Fibroblast of gingiva (primary cell): ENCODE measurements at regions not wholly inside any gene's neighbourhood (a gene's known extent, or its start where the extent isn't known, plus 50 kb on each side); places are given as distances from the start of the nearest gene placed in this dataset.
"Not testable (repeated sequence)": the region's sequence is repeated elsewhere in the genome, so short reads cannot be mapped to it uniquely, and the experiment has no call there.

Experiments used
- DNase-seq: peaks from one replicate; pipeline ENCODE4 v3.0.0-alpha.2; 2011; ENCODE audit warnings: low read depth

DNA sequence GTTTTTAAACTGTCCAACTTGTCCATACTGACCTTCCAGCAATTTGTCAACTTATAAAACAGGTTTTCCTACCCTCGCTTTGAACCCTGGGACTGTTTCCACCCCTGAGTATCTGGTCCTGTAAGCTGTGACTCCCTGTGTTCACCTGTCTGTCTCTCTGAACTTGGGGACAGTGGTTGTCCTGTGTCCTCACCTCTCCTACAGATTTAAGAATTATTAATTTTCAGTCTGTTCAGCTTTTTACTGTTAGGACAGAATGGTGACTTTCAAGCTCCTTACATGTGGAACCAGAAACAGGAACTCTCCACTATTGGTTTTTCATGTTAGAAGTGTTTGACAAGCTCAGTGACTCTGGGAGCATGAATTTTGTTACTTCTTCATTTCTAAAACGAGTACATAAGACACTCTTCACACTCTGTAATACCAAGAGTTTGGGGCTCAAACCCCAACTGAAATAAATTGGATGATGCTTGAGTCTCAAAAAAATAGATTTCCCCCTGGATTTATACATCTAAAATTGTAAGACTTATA, 713.9 kb downstream of the COL12A1 start:
- DNase-seq = no peak

DNA sequence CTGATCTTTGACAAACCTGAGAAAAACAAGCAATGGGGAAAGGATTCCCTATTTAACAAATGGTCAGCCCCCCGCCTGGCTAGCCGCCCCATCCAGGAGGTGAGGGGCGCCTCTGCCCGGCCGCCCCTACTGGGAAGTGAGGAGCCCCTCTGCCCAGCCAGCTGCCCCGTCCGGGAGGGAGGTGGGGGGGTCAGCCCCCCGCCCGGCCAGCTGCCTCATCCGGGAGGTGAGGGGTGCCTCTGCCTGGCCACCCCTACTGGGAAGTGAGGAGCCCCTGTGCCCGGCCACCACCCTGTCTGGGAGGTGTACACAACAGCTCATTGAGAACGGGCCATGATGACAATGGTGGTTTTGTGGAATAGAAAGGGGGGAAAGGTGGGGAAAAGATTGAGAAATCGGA, 717.1 kb downstream of the COL12A1 start:
- not testable (repeated sequence) for DNase-seq

DNA sequence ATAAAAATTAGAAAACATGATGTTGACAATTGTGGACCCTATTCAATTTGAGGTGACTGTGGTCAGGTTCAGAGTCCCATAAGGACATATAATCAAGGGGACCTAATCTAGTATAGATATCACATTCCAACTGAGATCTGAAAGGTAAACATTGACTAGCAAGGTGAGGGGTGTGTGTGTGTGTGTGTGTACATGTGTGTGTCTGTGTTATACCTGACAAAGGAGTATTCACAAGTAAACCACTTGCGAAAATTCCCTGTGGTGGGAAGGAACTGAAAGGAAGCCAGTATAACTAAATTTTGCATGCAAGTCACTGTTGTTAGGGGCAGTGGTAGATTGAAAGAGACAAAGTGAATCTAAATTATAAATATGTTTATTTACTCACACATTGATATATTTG, 723.7 kb downstream of the COL12A1 start:
- DNase-seq = no peak

- DNase-seq = no peak
These were observed 725.3 kb downstream of the COL12A1 start for GRCh38 chr6:74480561-74480960.

GRCh38 chr6:74479960-74480359, 725.9 kb downstream of the COL12A1 start:
- no peak for DNase-seq

DNA sequence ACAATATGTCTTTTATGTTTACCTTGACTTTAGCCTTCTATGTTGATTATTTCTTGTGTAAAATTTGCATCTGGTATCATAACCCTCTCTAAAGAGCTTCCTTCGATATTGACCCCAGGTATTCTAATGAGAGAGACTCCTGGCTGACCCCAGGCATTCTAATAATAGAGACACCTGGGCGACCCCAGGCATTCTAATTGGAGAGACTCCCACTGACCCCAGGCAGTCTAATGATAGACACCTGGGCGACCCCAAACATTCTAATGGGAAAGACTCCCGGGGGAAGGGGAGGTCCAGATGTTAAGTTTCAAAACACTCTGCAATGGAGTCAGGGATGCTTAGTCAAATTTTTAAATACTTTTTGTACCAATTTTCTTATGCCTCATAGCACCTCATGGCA, 726.4 kb downstream of the COL12A1 start:
- DNase-seq = no peak

DNA sequence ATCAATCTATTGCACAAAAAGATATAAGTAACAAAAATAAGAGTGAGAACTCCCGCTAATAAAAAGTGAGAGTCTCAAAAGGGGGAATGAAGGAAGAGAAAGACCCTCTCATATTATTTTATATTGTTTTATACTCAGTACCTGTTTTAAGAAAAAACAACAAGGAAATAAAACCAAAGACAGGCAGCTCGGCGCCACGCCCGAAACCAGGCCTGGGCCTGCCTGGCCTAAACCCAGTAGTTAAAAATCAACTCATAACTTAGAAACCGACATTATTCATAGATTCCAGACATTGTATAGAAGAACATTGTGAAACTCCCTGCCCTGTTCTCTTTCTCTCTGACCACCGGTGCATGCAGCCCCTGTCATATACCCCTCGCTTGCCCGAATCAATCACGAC, 731.8 kb downstream of the COL12A1 start:
- DNase-seq = not testable (repeated sequence)

GRCh38 chr6:74468552-74468951, 737.3 kb downstream of the COL12A1 start:
- DNase-seq = not testable (repeated sequence)

GRCh38 chr6:74467533-74468215, 738.2 kb downstream of the COL12A1 start:
- peak; percentile 8 for DNase-seq

DNA sequence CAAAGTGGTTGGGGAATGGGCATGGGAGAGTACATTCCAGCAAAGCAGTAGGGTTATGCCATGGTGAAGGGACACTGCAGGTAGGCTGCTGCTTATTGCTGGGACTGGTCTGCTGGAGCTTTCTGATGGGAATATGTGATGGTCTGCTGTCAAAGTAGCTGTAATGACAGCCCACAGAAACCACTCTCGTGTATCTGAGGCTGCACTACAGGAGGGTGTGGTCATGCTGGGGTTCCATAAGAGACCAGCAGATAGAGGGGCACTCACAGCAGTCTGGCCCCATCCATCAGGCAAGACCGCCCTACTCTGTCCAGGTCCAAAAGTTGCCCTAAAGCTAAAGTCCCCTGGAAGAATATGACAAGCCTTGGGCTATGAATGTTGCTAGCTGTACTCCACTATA, 739.3 kb downstream of the COL12A1 start:
- DNase-seq = no peak

DNA sequence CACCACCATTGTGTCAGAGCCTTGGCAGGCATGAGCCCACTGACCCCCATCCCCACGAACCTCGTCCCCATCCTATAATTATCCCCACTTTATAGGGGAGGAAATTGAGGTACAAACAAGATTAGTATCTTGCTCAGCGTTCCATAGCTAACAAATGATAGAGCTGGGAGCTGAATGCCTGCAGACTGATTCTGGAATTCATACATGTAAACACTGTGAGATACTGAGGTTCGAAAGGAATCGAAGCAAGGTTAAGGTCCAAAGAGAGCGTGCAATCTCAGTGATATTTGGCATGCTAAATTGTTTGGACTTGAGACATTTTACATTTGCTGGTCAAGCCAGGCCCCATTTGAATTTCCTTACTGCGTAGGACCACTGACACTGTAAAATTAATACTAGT, 746.6 kb downstream of the COL12A1 start:
- DNase-seq = no peak

DNA sequence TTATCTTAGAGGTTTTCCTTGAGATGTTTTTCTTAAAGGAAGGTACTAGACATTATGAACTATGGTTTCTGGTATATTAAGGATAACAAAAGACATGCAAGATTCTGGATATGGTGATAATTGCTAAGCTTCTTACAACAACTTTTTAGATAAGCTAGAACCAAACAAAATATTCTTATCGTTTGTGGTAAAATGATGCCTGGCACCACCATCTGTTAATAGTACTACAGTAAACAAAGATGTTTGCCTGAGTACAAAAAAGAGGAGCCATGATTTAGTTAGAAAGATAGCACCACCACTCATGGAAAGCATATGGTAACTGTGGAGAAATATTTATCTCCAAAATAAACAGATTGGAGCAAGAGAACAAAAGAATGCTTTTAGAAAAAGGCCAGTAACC, 747.3 kb downstream of the COL12A1 start:
- DNase-seq = no peak

DNA sequence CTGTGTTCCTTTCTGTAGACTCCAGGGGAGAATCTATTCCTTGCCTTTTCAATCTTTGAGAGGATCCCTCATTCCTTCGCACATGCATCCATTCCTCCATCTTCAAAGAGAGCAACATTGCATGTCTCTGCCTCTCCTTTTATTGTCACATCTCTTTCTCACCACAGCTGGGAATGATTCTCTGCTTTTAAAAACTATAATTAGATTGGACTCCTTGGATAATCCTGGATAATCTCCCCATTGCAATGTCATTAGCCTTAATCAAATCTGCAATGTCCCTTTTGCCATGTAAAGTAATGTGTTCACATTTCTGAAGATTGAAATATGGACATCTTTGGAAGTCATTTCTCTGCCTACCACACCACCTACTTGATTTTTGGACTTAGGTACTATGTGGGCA, 750.1 kb downstream of the COL12A1 start:
- DNase-seq = no peak

- DNase-seq = no peak
These were observed 753.9 kb downstream of the COL12A1 start for GRCh38 chr6:74451953-74452352.

GRCh38 chr6:74448850-74449249, 752.8 kb downstream of the CD109 start:
- no peak for DNase-seq

- DNase-seq = peak; percentile 23
These were observed 751.0 kb downstream of the CD109 start for GRCh38 chr6:74447013-74447412.

GRCh38 chr6:74439123-74439811, 743.3 kb downstream of the CD109 start:
- no peak for DNase-seq

GRCh38 chr6:74438395-74438794, 742.4 kb downstream of the CD109 start:
- DNase-seq = not testable (repeated sequence)

- DNase-seq = no peak
These were observed 738.2 kb downstream of the CD109 start for GRCh38 chr6:74434171-74434570.

- no peak for DNase-seq
These were observed 736.0 kb downstream of the CD109 start for GRCh38 chr6:74431873-74432580.

DNA sequence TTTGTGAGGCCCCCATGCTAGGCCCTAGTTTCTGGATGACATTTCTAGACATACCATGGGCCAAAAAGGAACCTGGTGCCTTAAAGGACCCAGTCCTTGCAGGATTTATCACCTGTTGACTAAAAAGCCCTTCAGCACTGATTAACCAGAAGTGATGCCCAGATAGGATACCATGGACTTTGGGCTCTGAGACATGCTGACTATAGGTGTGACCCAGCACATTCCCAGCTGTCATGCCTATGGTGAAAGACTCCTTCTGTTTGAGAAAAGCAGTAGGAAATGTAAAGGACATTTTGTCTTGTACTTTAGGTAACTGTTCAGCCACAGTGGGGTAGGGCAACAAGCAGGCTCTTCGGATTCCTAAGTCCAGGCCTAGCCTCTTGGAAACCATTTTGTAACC, 724.2 kb downstream of the CD109 start:
- no peak for DNase-seq

DNA sequence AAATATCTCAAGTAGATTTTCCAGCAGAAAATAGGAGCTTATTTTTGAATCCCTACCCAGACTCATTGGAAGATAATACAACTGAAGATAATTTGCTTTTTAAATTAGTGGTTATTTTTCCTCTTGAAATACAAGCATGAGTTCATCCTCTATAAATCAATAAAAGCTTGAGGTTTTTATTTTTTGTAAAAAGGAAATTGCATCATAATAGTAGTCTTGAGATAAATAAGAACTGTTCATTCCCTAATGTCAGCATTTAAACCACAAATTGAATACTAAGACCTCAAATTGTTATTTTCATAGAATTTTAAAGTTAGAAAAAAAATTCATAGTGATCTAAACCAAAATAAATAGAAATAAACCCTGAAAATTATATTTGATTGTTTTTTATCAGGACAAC, 719.1 kb downstream of the CD109 start:
- no peak for DNase-seq

DNA sequence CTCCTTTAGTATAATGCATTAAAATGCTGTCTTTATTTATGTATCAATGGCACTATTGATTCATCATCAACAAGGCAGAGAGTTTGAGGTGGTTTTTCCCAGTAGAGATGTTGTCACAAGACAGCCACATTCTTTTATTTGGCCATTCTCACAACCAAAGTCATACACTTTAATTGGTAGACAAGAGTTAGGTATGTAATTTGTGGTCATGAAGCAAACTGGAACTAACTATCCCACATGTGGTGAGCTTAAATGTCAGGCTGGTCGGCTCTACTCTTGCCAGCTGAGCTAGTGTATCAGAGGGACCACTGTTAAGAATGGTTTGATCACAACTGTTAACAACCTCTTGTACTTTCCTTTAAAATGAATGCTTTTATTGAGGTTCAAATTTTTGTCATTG, 714.6 kb downstream of the CD109 start:
- peak; percentile 33 for DNase-seq
